Activated CD4-positive, alpha-beta T cell treated with anti-CD3 and anti-CD28 coated beads, Interleukin-2, amount 10 ng/mL, durations not matched to agents 7 days and 5 days (primary cell): ENCODE measurements at regions not wholly inside any gene's neighbourhood (a gene's known extent, or its start where the extent isn't known, plus 50 kb on each side); places are given as distances from the start of the nearest gene placed in this dataset.

Source experiments
- CTCF ChIA-PET: fragments of 350-600 bp; sonication (Branson Sonifier 250); formaldehyde crosslinking; loops from one replicate; lab custom pipeline; 2021; ENCODE audit warnings: antibody characterized with exemption; lab: Charles Lee
- POLR2A ChIA-PET: fragments of 350-600 bp; sonication (Branson Sonifier 250); formaldehyde crosslinking; loops from one replicate; lab custom pipeline; 2021; ENCODE audit warnings: antibody characterized with exemption; lab: Charles Lee
- DNase-seq: peaks from one replicate; pipeline ENCODE4 v3.0.0-alpha.2; 2020
- H3K27ac Mint-ChIP-seq: one replicate; pipeline ENCODE4 v1.8.0; 2021; ENCODE audit warnings: mild to moderate bottlenecking, moderate library complexity, mixed read lengths
- H3K27me3 Mint-ChIP-seq: one replicate; pipeline ENCODE4 v1.8.0; 2021; ENCODE audit warnings: mixed read lengths
- H3K36me3 Mint-ChIP-seq: one replicate; pipeline ENCODE4 v1.8.0; 2021; ENCODE audit warnings: low read depth, mixed read lengths
- H3K4me1 Mint-ChIP-seq: one replicate; pipeline ENCODE4 v1.8.0; 2021; ENCODE audit warnings: mixed read lengths
- H3K4me3 Mint-ChIP-seq: one replicate; pipeline ENCODE4 v1.8.0; 2021; ENCODE audit warnings: mild to moderate bottlenecking, moderate library complexity, mixed read lengths
- H3K9me3 Mint-ChIP-seq: one replicate; pipeline ENCODE4 v1.8.0; 2021; ENCODE audit warnings: mixed read lengths

DNA sequence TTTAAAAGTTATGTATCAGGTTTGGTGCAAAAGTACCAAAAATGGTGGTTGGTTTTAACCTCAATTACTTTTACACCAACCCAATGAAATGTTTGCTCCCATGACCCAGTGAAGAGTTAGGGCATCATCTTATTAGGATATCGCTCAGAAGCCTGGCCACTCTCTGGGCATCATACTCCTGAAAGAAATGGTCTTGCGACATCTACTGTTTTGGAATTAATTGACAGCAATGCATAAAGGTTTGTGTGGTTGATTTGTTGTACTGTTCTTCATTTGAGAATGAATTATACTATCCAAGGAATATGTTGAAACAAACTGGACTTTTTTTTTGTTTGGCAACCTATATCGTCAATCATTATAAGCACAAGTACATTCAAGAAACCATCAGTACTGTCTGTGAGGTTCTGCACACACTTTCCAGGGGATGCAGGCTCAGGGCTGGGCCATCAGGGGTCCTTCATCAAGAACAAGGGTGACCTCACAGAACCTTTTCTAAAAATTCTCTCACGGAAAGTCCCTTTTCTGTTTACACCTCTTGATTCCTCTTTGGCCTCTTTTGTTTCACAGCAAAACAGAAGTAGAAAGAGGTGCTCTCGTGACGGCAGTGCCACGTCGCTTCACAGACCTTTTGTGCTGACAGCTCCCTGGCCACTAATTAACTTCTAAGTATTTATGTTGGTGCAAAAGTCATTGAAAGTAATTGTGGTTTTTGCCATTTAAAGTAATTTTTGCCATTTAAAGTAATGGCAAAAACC is 117.2 kb upstream of the KLF6 start:
- H3K36me3 Mint-ChIP-seq = peaks cover 7% of the 10 kb centered on the region
- DNase-seq = no peak
- POLR2A ChIA-PET = no interaction called here
- H3K27ac Mint-ChIP-seq = peak overlapping the region; percentile 47
- CTCF ChIA-PET = interaction anchor here (0.6 kb wide), 2 partner anchors 95 to 428 kb away, joined by 3 to 5 read pairs; no protein-coding TSS in a partner anchor
- H3K4me1 Mint-ChIP-seq = peaks cover 19% of the 10 kb centered on the region
- peaks cover 8% of the 10 kb centered on the region for H3K9me3 Mint-ChIP-seq
- H3K4me3 Mint-ChIP-seq = no peak overlapping the region
- H3K27me3 Mint-ChIP-seq = no peaks in the 10 kb centered on the region

DNA sequence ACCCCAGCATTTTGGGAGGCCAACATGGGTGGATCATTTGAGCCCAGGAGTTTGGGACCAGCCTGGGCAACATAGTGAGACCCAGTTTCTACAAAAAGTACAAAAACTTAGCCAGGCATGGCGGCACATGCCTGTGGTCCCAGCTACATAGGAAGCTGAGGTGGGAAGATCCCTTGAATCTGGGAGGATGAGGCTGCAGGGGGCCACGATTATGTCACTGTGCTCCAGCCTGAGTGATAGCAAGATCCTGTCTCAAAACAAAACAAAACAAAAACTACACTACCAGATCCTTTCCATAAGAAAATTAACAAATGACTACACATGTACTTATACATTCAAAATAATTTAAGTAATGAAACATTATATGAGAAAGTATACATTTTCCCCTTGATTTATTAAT is 116.4 kb upstream of the KLF6 start:
- POLR2A ChIA-PET = interaction anchor here (0.7 kb wide), 1 partner anchor 161 kb away, joined by 5 read pairs; no protein-coding TSS in a partner anchor
- CTCF ChIA-PET = interaction anchor here (0.6 kb wide), 1 partner anchor 427 kb away, joined by 5 read pairs; no protein-coding TSS in a partner anchor
- no peak for DNase-seq
- Mint-ChIP-seq H3K4me1 (peaks cover 19% of the 10 kb centered on the region), H3K9me3 (peaks cover 8% of the 10 kb centered on the region), H3K4me3 (no peak overlapping the region), H3K27me3 (no peaks in the 10 kb centered on the region), H3K36me3 (peaks cover 7% of the 10 kb centered on the region), H3K27ac (peak overlapping the region; percentile 13)

DNA sequence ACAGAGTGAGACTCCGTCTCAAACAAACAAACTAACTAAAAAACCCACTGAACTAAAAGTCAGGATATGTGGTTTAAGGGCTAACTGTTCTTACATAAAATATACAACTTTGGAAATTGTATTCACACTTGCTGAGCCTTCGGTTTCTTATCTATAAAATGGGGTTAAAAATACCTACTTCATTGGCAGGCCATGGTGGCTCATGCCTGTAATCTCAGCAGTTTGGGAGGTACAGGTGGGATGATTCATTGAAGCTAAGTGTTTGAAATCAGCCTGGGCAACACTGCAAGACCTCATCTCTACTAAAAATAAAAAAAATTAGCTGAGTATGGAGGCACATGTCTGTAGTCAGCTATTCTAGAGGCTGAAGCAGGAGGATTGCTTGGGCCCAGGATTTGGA is 115.4 kb upstream of the KLF6 start:
- Mint-ChIP-seq H3K4me3 (no peak overlapping the region), H3K27ac (no peak overlapping the region), H3K9me3 (peaks cover 6% of the 10 kb centered on the region), H3K4me1 (peaks cover 19% of the 10 kb centered on the region), H3K36me3 (peaks cover 7% of the 10 kb centered on the region), H3K27me3 (no peaks in the 10 kb centered on the region)
- POLR2A ChIA-PET = no interaction called here
- no peak for DNase-seq
- CTCF ChIA-PET = interaction anchor here (1.6 to 4.6 kb wide), 2 partner anchors 9 to 11 kb away, joined by 3 to 23 read pairs; no protein-coding TSS in a partner anchor

DNA sequence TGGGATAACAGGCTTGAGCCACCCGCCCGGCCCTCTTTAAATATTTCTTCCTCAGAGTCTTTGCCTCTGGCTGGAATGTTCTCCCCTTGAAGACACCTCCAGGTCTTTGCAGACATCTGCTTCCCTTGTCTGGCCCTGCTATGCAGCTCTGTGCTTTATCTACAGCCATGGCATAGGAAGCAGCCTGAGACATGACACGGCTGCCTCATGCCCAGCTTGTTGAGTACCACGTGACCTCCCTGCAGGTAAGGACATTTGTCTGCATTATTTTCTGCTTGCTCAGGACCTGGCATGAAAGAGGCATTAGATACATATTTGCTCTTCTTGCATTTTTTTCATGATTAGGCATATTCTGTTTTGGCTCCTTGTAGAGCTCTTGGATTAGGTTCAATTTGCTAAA is 113.8 kb upstream of the KLF6 start:
- Mint-ChIP-seq H3K27me3 (no peaks in the 10 kb centered on the region), H3K9me3 (no peaks in the 10 kb centered on the region), H3K4me1 (peaks cover 28% of the 10 kb centered on the region), H3K36me3 (no peaks in the 10 kb centered on the region), H3K4me3 (no peak overlapping the region), H3K27ac (no peak overlapping the region)
- CTCF ChIA-PET = interaction anchor here (1.2 to 4.6 kb wide), 4 partner anchors 9 to 25 kb away, joined by 3 to 23 read pairs (median 3); no protein-coding TSS in a partner anchor
- POLR2A ChIA-PET = no interaction called here
- no peak for DNase-seq

DNA sequence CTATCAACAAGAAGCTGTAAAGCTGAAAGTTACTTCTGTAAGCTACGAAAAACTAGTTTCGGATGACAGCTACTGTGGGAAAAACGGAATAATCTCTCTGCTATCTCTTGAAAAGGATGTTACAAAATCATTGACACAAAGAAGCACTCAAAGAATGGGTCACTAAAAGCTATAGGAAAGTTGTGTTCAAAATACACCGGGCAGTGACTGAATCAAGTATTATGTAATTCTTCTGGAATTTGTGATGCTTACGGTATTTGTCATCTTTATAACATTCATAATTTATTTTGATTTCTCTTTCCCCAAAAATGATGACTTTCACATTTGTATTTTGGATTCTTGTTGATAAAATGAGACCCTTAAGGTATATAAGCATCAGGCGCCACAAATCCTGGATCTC is 112.1 kb upstream of the KLF6 start:
- peaks cover 36% of the 10 kb centered on the region for H3K4me1 Mint-ChIP-seq
- DNase-seq = no peak
- POLR2A ChIA-PET = interaction anchor here (0.6 to 0.7 kb wide), 2 partner anchors 112 to 120 kb away, joined by 3 to 11 read pairs; no protein-coding TSS in a partner anchor
- H3K27ac Mint-ChIP-seq = no peak overlapping the region
- no peaks in the 10 kb centered on the region for H3K27me3 Mint-ChIP-seq
- no peak overlapping the region for H3K4me3 Mint-ChIP-seq
- no peaks in the 10 kb centered on the region for H3K9me3 Mint-ChIP-seq
- CTCF ChIA-PET = interaction anchor here (0.6 to 4.6 kb wide), 4 partner anchors 8 to 100 kb away, joined by 4 to 23 read pairs (median 6); no protein-coding TSS in a partner anchor
- no peaks in the 10 kb centered on the region for H3K36me3 Mint-ChIP-seq

DNA sequence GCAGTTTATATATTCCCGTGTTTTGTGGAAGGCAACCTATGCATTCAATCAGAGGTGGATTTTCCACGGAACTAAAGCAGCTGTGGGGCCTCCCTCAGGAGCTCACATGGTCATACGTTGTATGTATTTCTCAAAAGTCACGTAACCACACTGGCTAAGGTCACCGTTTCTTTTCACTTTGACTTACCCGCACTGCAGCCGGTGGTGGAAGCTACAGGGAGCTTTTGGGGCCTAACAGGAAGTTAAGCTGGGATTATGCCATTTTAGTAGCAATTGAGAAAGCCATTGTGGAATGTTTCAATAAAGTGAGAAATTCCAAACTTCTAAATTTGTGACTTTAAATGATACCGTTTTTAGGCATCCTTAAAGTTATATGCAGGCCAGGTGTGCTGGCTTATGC is 111.2 kb upstream of the KLF6 start:
- H3K4me3 Mint-ChIP-seq = no peak overlapping the region
- H3K27me3 Mint-ChIP-seq = no peaks in the 10 kb centered on the region
- peaks cover 32% of the 10 kb centered on the region for H3K4me1 Mint-ChIP-seq
- DNase-seq = no peak
- H3K27ac Mint-ChIP-seq = no peak overlapping the region
- CTCF ChIA-PET = interaction anchor here (0.6 to 4.6 kb wide), 2 partner anchors 7 to 10 kb away, joined by 3 to 23 read pairs; no protein-coding TSS in a partner anchor
- no peaks in the 10 kb centered on the region for H3K36me3 Mint-ChIP-seq
- peaks cover 3% of the 10 kb centered on the region for H3K9me3 Mint-ChIP-seq
- POLR2A ChIA-PET = no interaction called here

DNA sequence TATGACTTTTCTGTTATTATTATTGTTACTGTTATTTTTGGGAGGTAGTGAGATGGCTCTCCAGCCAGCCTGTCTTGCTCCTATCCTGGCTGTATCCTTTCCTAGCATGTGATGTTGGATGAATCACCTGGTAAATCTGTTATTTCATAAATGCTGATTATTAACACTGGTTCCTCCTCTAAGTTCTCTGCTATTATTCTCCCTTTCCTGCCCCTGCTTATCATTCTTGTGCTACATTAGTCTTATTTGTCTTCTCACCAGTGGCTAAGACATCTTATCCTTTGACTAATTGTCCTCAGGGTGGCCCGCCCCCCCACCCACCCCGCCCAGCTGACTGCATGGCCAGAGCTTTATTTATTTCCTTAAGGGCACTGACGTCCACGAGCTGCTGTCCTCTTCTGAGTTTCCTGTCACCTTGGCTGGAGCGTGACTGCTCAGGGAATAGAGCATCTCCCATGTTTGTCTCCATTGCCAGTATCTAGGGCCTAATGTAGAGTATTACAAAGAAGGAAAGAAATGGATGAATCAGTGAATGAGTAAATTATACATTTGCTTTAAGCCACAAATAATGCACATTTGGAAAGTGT is 110.1 kb upstream of the KLF6 start:
- ChIA-PET CTCF (interaction anchor here (3.0 kb wide), 1 partner anchor 11 kb away, joined by 10 read pairs; no protein-coding TSS in a partner anchor), POLR2A (no interaction called here)
- Mint-ChIP-seq H3K4me1 (peaks cover 30% of the 10 kb centered on the region), H3K9me3 (peaks cover 7% of the 10 kb centered on the region), H3K36me3 (no peaks in the 10 kb centered on the region), H3K27ac (no peak overlapping the region), H3K4me3 (no peak overlapping the region), H3K27me3 (no peaks in the 10 kb centered on the region)
- no peak for DNase-seq

DNA sequence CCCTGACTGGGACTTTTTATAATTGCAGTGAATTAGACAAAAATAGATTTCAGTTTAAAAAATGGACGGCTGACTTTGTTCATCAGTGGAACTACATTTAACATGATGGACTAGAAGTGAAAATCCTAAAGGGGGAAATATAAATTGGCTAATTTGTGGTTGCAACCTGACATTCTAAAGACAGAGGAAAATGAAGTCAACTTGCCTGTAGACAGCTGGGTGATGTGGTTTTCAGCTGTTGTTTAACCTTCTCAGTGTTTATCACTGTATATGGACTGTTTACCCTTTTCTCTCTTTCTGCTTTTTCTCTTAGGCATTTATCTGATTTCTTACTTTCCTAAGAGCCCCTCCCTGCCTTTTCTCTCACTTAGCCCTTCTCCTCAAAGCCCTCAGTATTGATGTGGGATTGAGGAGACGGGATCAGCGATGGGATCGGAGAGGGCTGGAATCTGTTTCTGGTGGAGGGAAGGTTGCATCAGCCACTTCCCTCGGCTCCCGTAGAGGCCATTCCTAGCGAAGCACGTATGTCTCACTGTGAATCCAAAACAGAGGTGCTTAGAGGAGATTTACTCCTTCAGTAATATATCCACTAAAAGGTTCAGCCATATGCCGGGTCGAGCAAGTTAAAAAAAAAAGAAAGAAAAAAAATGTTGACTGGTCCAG is 109.0 kb upstream of the KLF6 start:
- H3K36me3 Mint-ChIP-seq = no peaks in the 10 kb centered on the region
- no peak overlapping the region for H3K27ac Mint-ChIP-seq
- peaks cover 7% of the 10 kb centered on the region for H3K9me3 Mint-ChIP-seq
- H3K4me1 Mint-ChIP-seq = peaks cover 30% of the 10 kb centered on the region
- ChIA-PET CTCF (interaction anchor here (0.8 to 3.0 kb wide), 2 partner anchors 12 to 18 kb away, joined by 3 to 10 read pairs; no protein-coding TSS in a partner anchor), POLR2A (no interaction called here)
- no peak overlapping the region for H3K4me3 Mint-ChIP-seq
- H3K27me3 Mint-ChIP-seq = no peaks in the 10 kb centered on the region
- no peak for DNase-seq

DNA sequence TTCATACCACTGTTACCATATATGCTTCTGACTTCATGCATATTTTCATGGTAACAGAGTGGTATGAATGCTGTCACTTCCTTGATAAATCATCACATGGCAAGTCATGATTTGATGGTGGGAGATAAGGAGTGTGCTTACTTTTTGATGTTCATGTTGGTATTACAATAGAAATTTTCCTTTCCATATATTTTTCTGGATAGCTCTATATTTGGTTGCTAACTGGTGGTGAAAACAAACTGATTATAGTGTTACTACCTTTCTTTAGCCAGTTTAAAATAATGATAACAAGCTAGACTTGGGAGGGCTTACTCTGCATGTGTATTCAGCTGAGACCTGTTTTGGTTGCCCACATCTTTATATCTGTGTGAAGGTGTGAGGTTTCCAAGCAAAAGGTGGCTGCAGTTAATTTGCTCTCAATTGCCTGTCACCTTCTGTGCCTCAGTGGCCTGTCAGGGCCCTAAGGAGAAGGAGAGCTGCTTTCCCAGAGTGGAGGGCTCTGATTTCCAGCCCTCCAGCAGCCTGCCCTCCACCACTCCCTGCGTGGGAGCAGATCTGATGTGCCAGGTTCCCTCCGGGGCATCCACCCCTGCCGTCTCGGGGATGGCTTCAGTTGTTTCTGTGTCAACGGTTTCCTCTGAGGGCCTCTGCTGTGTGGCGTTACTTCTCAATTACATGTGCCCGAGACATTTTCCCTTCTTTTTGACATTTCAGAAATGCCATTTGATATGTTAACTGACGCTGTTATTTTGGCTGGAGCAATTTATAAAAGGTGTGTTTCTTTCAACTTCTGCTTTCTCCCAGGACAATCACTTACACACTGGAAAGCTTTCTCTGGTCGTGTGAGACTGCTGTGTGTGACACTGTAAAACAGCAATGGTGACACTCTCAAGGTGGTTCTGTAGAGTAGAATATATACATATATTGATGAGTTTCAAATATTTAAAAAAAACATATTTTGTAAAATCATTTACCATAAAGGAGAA is 107.7 kb upstream of the KLF6 start:
- no peak for DNase-seq
- Mint-ChIP-seq H3K4me3 (no peak overlapping the region), H3K27me3 (no peaks in the 10 kb centered on the region), H3K4me1 (peaks cover 36% of the 10 kb centered on the region), H3K36me3 (no peaks in the 10 kb centered on the region), H3K27ac (peak overlapping the region; percentile 61), H3K9me3 (peaks cover 7% of the 10 kb centered on the region)
- CTCF ChIA-PET = interaction anchor here (0.6 to 3.0 kb wide), 7 partner anchors 10 to 71 kb away, joined by 3 to 10 read pairs (median 3); no protein-coding TSS in a partner anchor
- POLR2A ChIA-PET = no interaction called here

DNA sequence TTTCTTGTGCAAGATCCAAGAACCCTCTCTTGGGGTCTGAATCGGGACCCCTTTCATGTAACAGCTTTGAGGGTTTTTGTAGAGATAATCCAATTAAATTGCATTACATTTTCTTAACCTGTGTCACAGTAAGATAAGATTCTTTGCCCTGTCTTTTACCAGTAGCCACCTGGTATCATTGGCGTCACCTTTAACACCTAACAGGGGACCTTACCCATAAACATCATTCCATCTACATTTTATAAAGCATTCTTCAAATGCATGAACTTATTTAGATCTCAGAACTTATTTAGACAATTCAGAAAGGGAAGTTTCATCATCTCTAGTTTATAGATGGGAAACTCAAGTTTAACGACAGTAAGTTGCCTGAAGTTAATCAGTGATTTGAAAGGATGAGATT is 106.4 kb upstream of the KLF6 start:
- Mint-ChIP-seq H3K36me3 (no peaks in the 10 kb centered on the region), H3K4me3 (no peak overlapping the region), H3K4me1 (peaks cover 41% of the 10 kb centered on the region), H3K9me3 (peaks cover 7% of the 10 kb centered on the region), H3K27ac (no peak overlapping the region), H3K27me3 (no peaks in the 10 kb centered on the region)
- POLR2A ChIA-PET = no interaction called here
- CTCF ChIA-PET = interaction anchor here (0.7 to 4.6 kb wide), 4 partner anchors 7 to 110 kb away, joined by 3 to 25 read pairs (median 16); no protein-coding TSS in a partner anchor
- DNase-seq = no peak

DNA sequence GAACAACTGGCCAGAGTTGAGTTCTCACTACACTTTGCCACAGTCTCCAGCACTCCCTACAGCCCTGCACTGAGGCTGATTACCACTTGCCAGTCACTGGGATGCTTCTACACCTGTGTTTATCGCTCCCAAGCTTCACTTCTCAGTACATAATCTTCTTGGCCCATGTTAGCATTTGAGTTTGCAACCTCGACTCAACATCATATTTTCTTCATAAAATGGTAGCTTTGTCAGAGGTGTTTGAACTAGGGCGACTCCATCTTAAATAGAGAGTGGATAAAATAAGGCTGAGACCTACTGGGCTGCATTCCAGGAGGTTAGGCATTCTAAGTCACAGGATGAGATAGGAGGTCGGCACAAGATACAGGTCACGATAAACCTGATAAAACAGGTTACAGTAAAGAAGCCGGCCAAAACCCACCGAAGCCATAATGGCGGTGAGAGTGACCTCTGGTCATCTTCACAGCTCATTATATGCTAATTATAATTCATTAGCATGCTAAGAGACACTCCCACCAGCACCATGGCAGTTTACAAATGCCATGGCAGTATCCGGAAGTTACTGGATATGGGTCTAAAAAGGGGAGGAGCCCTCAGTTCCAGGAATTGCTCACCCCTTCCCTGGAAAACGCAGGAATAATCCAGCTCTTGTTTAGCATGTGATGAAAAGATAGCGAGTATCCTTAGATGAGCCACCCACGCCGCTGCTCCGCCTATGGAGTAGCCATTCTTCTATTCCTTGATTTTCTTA is 105.8 kb upstream of the KLF6 start:
- H3K27ac Mint-ChIP-seq = no peak overlapping the region
- DNase-seq = no peak
- ChIA-PET POLR2A (no interaction called here), CTCF (interaction anchor here (0.7 to 4.6 kb wide), 5 partner anchors 8 to 109 kb away, joined by 3 to 25 read pairs (median 8); no protein-coding TSS in a partner anchor)
- H3K4me1 Mint-ChIP-seq = peaks cover 41% of the 10 kb centered on the region
- no peak overlapping the region for H3K4me3 Mint-ChIP-seq
- peaks cover 7% of the 10 kb centered on the region for H3K9me3 Mint-ChIP-seq
- no peaks in the 10 kb centered on the region for H3K36me3 Mint-ChIP-seq
- no peaks in the 10 kb centered on the region for H3K27me3 Mint-ChIP-seq
